WTC11 (cell line): ENCODE measurements at regions not wholly inside any gene's neighbourhood (a gene's known extent, or its start where the extent isn't known, plus 50 kb on each side); places are given as distances from the start of the nearest gene placed in this dataset.

Experiments used
- ATAC-seq: fragments of 200-7000 bp; cut with Tn5 transposase; 2 replicates; pipeline ENCODE4 v1.10.0; 2021; ENCODE audit warnings: mild to moderate bottlenecking, moderate library complexity
- CTCF ChIA-PET: fragments of 300-600 bp; sonication (Branson Sonifier 250); formaldehyde crosslinking; loops from one replicate; lab custom pipeline; 2021; ENCODE audit warnings: antibody characterized with exemption; lab: Charles Lee
- POLR2A ChIA-PET: fragments of 350-600 bp; sonication (Branson Sonifier 250); formaldehyde crosslinking; loops from one replicate; lab custom pipeline; 2021; ENCODE audit warnings: antibody characterized with exemption; lab: Charles Lee
- DNase-seq: peaks from one replicate; pipeline ENCODE4 v3.0.0; 2021; ENCODE audit warnings: low spot score
- H3K27ac Mint-ChIP-seq: 2 replicates; pipeline ENCODE4 v1.8.0; 2021; ENCODE audit warnings: mixed read lengths
- H3K27me3 Mint-ChIP-seq: 2 replicates; pipeline ENCODE4 v1.8.0; 2021; ENCODE audit warnings: low read depth, mild to moderate bottlenecking, moderate library complexity, mixed read lengths
- H3K36me3 Mint-ChIP-seq: 2 replicates; pipeline ENCODE4 v1.8.0; 2021; ENCODE audit warnings: mixed read lengths
- H3K4me1 Mint-ChIP-seq: 2 replicates; pipeline ENCODE4 v1.8.0; 2022; ENCODE audit warnings: mixed read lengths
- H3K4me3 Mint-ChIP-seq: 2 replicates; pipeline ENCODE4 v1.8.0; 2021; ENCODE audit warnings: mild to moderate bottlenecking, moderate library complexity, mixed read lengths
- H3K9me3 Mint-ChIP-seq: 2 replicates; pipeline ENCODE4 v1.8.0; 2021; ENCODE audit warnings: mixed read lengths
- ETV6 ChIP-seq: sonication (generic); formaldehyde crosslinking; IDR thresholded peaks from 2 replicates; pipeline ENCODE4 v1.8.1; 2022; ENCODE audit warnings: mild to moderate bottlenecking, missing genetic modification reagents
- GABPB1 ChIP-seq: sonication (generic); formaldehyde crosslinking; IDR thresholded peaks from 2 replicates; pipeline ENCODE4 v1.8.1; 2023; ENCODE audit warnings: mild to moderate bottlenecking, missing genetic modification reagents
- KAT7 ChIP-seq: sonication (generic); formaldehyde crosslinking; IDR thresholded peaks from 2 replicates; pipeline ENCODE4 v1.8.1; 2023; ENCODE audit warnings: missing genetic modification reagents, mild to moderate bottlenecking, borderline replicate concordance
- NFATC4 ChIP-seq: fragments of 250-450 bp; sonication (Bioruptor Pico); IDR thresholded peaks from 2 replicates; pipeline ENCODE4 v1.9.0; 2021; ENCODE audit warnings: mild to moderate bottlenecking
- NFYB ChIP-seq: sonication (generic); formaldehyde crosslinking; conservative IDR thresholded peaks from 2 replicates; pipeline ENCODE4 v1.8.0; 2022; ENCODE audit warnings: low read depth, missing genetic modification reagents
- NR1H2 ChIP-seq: sonication (generic); formaldehyde crosslinking; IDR thresholded peaks from 2 replicates; pipeline ENCODE4 v1.9.0; 2021; ENCODE audit warnings: mild to moderate bottlenecking, moderate library complexity, missing genetic modification reagents
- SP1 ChIP-seq: sonication (generic); formaldehyde crosslinking; conservative IDR thresholded peaks from 2 replicates; pipeline ENCODE4 v1.8.1; 2022; ENCODE audit warnings: missing genetic modification reagents
- TP53 ChIP-seq: sonication (generic); formaldehyde crosslinking; IDR thresholded peaks from 2 replicates; pipeline ENCODE4 v1.8.1; 2023; ENCODE audit warnings: mild to moderate bottlenecking, missing genetic modification reagents
- ZNF138 ChIP-seq: sonication (generic); formaldehyde crosslinking; conservative IDR thresholded peaks from 2 replicates; pipeline ENCODE4 v1.8.1; 2022; ENCODE audit warnings: mild to moderate bottlenecking, moderate library complexity, missing genetic modification reagents
- ZNF317 ChIP-seq: sonication (generic); formaldehyde crosslinking; IDR thresholded peaks from 2 replicates; pipeline ENCODE4 v1.8.1; 2023; ENCODE audit warnings: low read depth, mild to moderate bottlenecking, moderate library complexity, missing genetic modification reagents, borderline replicate concordance
- ZNF396 ChIP-seq: fragments of 250-450 bp; sonication (Bioruptor Pico); IDR thresholded peaks from 2 replicates; pipeline ENCODE4 v1.8.0; 2021; ENCODE audit warnings: mild to moderate bottlenecking, moderate library complexity, borderline replicate concordance
- ZNF671 ChIP-seq: fragments of 250-450 bp; sonication (Bioruptor Pico); IDR thresholded peaks from 2 replicates; pipeline ENCODE4 v1.8.0; 2021; ENCODE audit warnings: mild to moderate bottlenecking
- TF ChIP-seq, protein P1 (sequence below): fragments of 250-450 bp; sonication (Bioruptor Pico); IDR thresholded peaks from 2 replicates; pipeline ENCODE4 v1.9.0; 2021; ENCODE audit warnings: moderate library complexity, mild to moderate bottlenecking, inconsistent platforms, borderline replicate concordance
- TF ChIP-seq, protein P2 (sequence below): fragments of 200-600 bp; IDR thresholded peaks from 2 replicates; pipeline ENCODE4 v1.8.0; 2022; ENCODE audit warnings: antibody characterized with exemption
- TF ChIP-seq, protein P3 (sequence below): fragments of 250-450 bp; sonication (Bioruptor Pico); IDR thresholded peaks from 2 replicates; pipeline ENCODE4 v1.9.0; 2021; ENCODE audit warnings: mild to moderate bottlenecking
- TF ChIP-seq, protein P4 (sequence below): sonication (generic); formaldehyde crosslinking; IDR thresholded peaks from 2 replicates; pipeline ENCODE4 v1.8.1; 2022; ENCODE audit warnings: mild to moderate bottlenecking, missing genetic modification reagents, moderate library complexity, borderline replicate concordance
- TF ChIP-seq, protein P5 (sequence below): sonication (generic); formaldehyde crosslinking; IDR thresholded peaks from 2 replicates; pipeline ENCODE4 v1.8.0; 2023; ENCODE audit warnings: missing genetic modification reagents, mild to moderate bottlenecking, borderline replicate concordance
- TF ChIP-seq, protein P6 (sequence below): fragments of 250-450 bp; sonication (Bioruptor Pico); IDR thresholded peaks from 2 replicates; pipeline ENCODE4 v1.9.0; 2021; ENCODE audit warnings: mild to moderate bottlenecking, borderline replicate concordance

DNA sequence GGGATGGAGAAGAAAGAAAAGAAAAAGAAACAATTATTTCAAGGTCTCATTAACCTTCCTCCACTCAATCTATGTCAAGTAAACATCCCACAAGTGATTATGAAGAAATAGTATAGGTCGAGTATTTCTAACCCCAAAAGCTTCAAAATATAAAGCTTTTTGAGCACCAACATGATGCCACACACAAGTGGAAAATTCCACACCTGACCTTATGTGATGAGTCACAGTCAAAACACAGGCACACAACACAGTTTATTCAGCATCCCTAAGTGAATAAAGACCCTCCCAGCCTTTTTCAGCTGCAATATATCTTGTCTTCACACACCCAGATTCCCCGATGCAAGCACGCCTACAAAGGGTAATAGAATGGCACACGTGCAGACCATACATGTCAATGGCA is 51.7 kb upstream of the VEGFC start:
- H3K36me3 Mint-ChIP-seq: no peaks in the 10 kb centered on the region
- 0 out of 2 replicates have a peak, but pooled peaks cover 2% of the 10 kb centered on the region for H3K4me1 Mint-ChIP-seq
- no peaks in the 10 kb centered on the region for H3K27me3 Mint-ChIP-seq
- no peak for ATAC-seq
- TF ChIP-seq NFYB (no peak), ZNF396 (no peak), NFATC4 (CRISPR knock-in tag) (no peak)
- TF ChIP-seq, protein P1, sequence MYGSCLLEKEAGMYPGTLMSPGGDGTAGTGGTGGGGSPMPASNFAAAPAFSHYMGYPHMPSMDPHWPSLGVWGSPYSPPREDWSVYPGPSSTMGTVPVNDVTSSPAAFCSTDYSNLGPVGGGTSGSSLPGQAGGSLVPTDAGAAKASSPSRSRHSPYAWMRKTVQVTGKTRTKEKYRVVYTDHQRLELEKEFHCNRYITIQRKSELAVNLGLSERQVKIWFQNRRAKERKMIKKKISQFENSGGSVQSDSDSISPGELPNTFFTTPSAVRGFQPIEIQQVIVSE (CRISPR knock-in tag): no peak
- no peaks in the 10 kb centered on the region for H3K9me3 Mint-ChIP-seq
- DNase-seq: no peak
- H3K4me3 Mint-ChIP-seq: no peak overlapping the region
- POLR2A ChIA-PET: no interaction called here
- CTCF ChIA-PET: no interaction called here
- H3K27ac Mint-ChIP-seq: no peak overlapping the region

DNA sequence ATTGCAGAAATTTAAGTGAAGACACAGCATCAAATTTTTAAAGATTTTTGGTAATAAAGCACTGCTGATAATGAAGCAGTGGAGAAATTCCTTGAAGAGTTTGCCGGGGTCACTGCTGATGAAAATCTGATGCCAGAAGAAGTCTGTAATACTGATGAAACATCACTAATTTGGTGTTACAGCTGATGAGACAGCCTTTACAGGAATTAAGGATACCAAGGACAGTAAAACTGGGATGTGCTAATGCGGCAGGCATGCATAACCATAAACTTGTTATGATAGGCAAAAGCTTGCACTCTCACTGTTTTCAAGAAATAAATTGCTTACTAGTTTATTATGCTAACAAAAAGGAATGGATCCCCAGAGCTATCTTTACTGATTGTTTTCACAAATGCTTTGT is 52.9 kb upstream of the VEGFC start:
- POLR2A ChIA-PET: no interaction called here

More for the DNA sequence above, 52.9 kb upstream of the VEGFC start:
- Mint-ChIP-seq H3K36me3 (no peaks in the 10 kb centered on the region), H3K27me3 (no peaks in the 10 kb centered on the region), H3K9me3 (no peaks in the 10 kb centered on the region), H3K4me3 (no peak overlapping the region), H3K27ac (no peak overlapping the region), H3K4me1 (no peaks in the 10 kb centered on the region)
- DNase-seq: no peak
- TF ChIP-seq ZNF138 (CRISPR knock-in tag) (no peak), SP1 (no peak), NR1H2 (CRISPR knock-in tag) (no peak), KAT7 (no peak), ZNF317 (no peak), GABPB1 (CRISPR knock-in tag) (no peak), ZNF671 (CRISPR knock-in tag) (no peak), TP53 (no peak), ETV6 (no peak)
- TF ChIP-seq, protein P2, sequence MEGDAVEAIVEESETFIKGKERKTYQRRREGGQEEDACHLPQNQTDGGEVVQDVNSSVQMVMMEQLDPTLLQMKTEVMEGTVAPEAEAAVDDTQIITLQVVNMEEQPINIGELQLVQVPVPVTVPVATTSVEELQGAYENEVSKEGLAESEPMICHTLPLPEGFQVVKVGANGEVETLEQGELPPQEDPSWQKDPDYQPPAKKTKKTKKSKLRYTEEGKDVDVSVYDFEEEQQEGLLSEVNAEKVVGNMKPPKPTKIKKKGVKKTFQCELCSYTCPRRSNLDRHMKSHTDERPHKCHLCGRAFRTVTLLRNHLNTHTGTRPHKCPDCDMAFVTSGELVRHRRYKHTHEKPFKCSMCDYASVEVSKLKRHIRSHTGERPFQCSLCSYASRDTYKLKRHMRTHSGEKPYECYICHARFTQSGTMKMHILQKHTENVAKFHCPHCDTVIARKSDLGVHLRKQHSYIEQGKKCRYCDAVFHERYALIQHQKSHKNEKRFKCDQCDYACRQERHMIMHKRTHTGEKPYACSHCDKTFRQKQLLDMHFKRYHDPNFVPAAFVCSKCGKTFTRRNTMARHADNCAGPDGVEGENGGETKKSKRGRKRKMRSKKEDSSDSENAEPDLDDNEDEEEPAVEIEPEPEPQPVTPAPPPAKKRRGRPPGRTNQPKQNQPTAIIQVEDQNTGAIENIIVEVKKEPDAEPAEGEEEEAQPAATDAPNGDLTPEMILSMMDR: no peak
- TF ChIP-seq, protein P3, sequence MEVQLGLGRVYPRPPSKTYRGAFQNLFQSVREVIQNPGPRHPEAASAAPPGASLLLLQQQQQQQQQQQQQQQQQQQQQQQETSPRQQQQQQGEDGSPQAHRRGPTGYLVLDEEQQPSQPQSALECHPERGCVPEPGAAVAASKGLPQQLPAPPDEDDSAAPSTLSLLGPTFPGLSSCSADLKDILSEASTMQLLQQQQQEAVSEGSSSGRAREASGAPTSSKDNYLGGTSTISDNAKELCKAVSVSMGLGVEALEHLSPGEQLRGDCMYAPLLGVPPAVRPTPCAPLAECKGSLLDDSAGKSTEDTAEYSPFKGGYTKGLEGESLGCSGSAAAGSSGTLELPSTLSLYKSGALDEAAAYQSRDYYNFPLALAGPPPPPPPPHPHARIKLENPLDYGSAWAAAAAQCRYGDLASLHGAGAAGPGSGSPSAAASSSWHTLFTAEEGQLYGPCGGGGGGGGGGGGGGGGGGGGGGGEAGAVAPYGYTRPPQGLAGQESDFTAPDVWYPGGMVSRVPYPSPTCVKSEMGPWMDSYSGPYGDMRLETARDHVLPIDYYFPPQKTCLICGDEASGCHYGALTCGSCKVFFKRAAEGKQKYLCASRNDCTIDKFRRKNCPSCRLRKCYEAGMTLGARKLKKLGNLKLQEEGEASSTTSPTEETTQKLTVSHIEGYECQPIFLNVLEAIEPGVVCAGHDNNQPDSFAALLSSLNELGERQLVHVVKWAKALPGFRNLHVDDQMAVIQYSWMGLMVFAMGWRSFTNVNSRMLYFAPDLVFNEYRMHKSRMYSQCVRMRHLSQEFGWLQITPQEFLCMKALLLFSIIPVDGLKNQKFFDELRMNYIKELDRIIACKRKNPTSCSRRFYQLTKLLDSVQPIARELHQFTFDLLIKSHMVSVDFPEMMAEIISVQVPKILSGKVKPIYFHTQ (CRISPR knock-in tag): no peak
- TF ChIP-seq, protein P4, sequence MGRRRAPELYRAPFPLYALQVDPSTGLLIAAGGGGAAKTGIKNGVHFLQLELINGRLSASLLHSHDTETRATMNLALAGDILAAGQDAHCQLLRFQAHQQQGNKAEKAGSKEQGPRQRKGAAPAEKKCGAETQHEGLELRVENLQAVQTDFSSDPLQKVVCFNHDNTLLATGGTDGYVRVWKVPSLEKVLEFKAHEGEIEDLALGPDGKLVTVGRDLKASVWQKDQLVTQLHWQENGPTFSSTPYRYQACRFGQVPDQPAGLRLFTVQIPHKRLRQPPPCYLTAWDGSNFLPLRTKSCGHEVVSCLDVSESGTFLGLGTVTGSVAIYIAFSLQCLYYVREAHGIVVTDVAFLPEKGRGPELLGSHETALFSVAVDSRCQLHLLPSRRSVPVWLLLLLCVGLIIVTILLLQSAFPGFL (CRISPR knock-in tag): no peak
- TF ChIP-seq, protein P5, sequence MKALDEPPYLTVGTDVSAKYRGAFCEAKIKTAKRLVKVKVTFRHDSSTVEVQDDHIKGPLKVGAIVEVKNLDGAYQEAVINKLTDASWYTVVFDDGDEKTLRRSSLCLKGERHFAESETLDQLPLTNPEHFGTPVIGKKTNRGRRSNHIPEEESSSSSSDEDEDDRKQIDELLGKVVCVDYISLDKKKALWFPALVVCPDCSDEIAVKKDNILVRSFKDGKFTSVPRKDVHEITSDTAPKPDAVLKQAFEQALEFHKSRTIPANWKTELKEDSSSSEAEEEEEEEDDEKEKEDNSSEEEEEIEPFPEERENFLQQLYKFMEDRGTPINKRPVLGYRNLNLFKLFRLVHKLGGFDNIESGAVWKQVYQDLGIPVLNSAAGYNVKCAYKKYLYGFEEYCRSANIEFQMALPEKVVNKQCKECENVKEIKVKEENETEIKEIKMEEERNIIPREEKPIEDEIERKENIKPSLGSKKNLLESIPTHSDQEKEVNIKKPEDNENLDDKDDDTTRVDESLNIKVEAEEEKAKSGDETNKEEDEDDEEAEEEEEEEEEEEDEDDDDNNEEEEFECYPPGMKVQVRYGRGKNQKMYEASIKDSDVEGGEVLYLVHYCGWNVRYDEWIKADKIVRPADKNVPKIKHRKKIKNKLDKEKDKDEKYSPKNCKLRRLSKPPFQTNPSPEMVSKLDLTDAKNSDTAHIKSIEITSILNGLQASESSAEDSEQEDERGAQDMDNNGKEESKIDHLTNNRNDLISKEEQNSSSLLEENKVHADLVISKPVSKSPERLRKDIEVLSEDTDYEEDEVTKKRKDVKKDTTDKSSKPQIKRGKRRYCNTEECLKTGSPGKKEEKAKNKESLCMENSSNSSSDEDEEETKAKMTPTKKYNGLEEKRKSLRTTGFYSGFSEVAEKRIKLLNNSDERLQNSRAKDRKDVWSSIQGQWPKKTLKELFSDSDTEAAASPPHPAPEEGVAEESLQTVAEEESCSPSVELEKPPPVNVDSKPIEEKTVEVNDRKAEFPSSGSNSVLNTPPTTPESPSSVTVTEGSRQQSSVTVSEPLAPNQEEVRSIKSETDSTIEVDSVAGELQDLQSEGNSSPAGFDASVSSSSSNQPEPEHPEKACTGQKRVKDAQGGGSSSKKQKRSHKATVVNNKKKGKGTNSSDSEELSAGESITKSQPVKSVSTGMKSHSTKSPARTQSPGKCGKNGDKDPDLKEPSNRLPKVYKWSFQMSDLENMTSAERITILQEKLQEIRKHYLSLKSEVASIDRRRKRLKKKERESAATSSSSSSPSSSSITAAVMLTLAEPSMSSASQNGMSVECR: no peak
- TF ChIP-seq, protein P6, sequence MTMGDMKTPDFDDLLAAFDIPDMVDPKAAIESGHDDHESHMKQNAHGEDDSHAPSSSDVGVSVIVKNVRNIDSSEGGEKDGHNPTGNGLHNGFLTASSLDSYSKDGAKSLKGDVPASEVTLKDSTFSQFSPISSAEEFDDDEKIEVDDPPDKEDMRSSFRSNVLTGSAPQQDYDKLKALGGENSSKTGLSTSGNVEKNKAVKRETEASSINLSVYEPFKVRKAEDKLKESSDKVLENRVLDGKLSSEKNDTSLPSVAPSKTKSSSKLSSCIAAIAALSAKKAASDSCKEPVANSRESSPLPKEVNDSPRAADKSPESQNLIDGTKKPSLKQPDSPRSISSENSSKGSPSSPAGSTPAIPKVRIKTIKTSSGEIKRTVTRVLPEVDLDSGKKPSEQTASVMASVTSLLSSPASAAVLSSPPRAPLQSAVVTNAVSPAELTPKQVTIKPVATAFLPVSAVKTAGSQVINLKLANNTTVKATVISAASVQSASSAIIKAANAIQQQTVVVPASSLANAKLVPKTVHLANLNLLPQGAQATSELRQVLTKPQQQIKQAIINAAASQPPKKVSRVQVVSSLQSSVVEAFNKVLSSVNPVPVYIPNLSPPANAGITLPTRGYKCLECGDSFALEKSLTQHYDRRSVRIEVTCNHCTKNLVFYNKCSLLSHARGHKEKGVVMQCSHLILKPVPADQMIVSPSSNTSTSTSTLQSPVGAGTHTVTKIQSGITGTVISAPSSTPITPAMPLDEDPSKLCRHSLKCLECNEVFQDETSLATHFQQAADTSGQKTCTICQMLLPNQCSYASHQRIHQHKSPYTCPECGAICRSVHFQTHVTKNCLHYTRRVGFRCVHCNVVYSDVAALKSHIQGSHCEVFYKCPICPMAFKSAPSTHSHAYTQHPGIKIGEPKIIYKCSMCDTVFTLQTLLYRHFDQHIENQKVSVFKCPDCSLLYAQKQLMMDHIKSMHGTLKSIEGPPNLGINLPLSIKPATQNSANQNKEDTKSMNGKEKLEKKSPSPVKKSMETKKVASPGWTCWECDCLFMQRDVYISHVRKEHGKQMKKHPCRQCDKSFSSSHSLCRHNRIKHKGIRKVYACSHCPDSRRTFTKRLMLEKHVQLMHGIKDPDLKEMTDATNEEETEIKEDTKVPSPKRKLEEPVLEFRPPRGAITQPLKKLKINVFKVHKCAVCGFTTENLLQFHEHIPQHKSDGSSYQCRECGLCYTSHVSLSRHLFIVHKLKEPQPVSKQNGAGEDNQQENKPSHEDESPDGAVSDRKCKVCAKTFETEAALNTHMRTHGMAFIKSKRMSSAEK (CRISPR knock-in tag): no peak
- CTCF ChIA-PET: no interaction called here
- ATAC-seq: no peak
